ENCODE measurements at regions not wholly inside any gene's neighbourhood (a gene's known extent, or its start where the extent isn't known, plus 50 kb on each side); places are given as distances from the start of the nearest gene placed in this dataset.
"Not testable (repeated sequence)": the region's sequence is repeated elsewhere in the genome, so short reads cannot be mapped to it uniquely, and the experiment has no call there.

- H3K4me3 Mint-ChIP-seq (ENCODE audit: unreplicated experiment), result no peak overlapping the region
- peaks cover 10% of the 10 kb centered on the region for H3K4me1 Mint-ChIP-seq (ENCODE audit: unreplicated experiment)
- no peak for TF ChIP-seq CTCF (IDR thresholded peaks at IDR 0.05)
- no peak overlapping the region for H3K27ac Mint-ChIP-seq (ENCODE audit: unreplicated experiment)
- no peak for DNase-seq (ENCODE audit: extremely low spot score, unreplicated experiment)
- no peaks in the 10 kb centered on the region for H3K36me3 Mint-ChIP-seq (ENCODE audit: unreplicated experiment)
- peaks cover 26% of the 10 kb centered on the region for H3K9me3 Mint-ChIP-seq (ENCODE audit: unreplicated experiment)
- H3K27me3 Mint-ChIP-seq (ENCODE audit: unreplicated experiment), result no peaks in the 10 kb centered on the region
Measured at GRCh38 chrX:46173159-46173558, 372.1 kb downstream of the ZNF674 start.

- H3K27me3 Mint-ChIP-seq (ENCODE audit: unreplicated experiment); DNase-seq (ENCODE audit: extremely low spot score, unreplicated experiment); H3K27ac Mint-ChIP-seq (ENCODE audit: unreplicated experiment); H3K36me3 Mint-ChIP-seq (ENCODE audit: unreplicated experiment); H3K4me3 Mint-ChIP-seq (ENCODE audit: unreplicated experiment); H3K4me1 Mint-ChIP-seq (ENCODE audit: unreplicated experiment): not testable (repeated sequence)
- H3K9me3 Mint-ChIP-seq (ENCODE audit: unreplicated experiment), result peaks cover 30% of the 10 kb centered on the region
Measured at GRCh38 chrX:46171457-46171856, 373.8 kb downstream of the ZNF674 start.

- Mint-ChIP-seq H3K4me3 (ENCODE audit: unreplicated experiment) (no peak overlapping the region), H3K27me3 (ENCODE audit: unreplicated experiment) (no peaks in the 10 kb centered on the region), H3K9me3 (ENCODE audit: unreplicated experiment) (peaks cover 19% of the 10 kb centered on the region), H3K27ac (ENCODE audit: unreplicated experiment) (no peak overlapping the region), H3K4me1 (ENCODE audit: unreplicated experiment) (peaks cover 17% of the 10 kb centered on the region), H3K36me3 (ENCODE audit: unreplicated experiment) (no peaks in the 10 kb centered on the region)
- no peak for DNase-seq (ENCODE audit: extremely low spot score, unreplicated experiment)
- no peak for TF ChIP-seq CTCF (IDR thresholded peaks at IDR 0.05)
Measured at GRCh38 chrX:46169808-46170207, 375.4 kb downstream of the ZNF674 start.

GRCh38 chrX:46168254-46168653 is 377.0 kb downstream of the ZNF674 start:
- no peak overlapping the region for H3K27ac Mint-ChIP-seq (ENCODE audit: unreplicated experiment)
- peaks cover 18% of the 10 kb centered on the region for H3K4me1 Mint-ChIP-seq (ENCODE audit: unreplicated experiment)
- no peak for TF ChIP-seq CTCF (IDR thresholded peaks at IDR 0.05)
- H3K27me3 Mint-ChIP-seq (ENCODE audit: unreplicated experiment), result no peaks in the 10 kb centered on the region
- peaks cover 19% of the 10 kb centered on the region for H3K9me3 Mint-ChIP-seq (ENCODE audit: unreplicated experiment)
- H3K36me3 Mint-ChIP-seq (ENCODE audit: unreplicated experiment), result no peaks in the 10 kb centered on the region
- DNase-seq (ENCODE audit: extremely low spot score, unreplicated experiment), result no peak
- H3K4me3 Mint-ChIP-seq (ENCODE audit: unreplicated experiment), result no peak overlapping the region

- Mint-ChIP-seq H3K9me3 (ENCODE audit: unreplicated experiment) (peaks cover 13% of the 10 kb centered on the region), H3K36me3 (ENCODE audit: unreplicated experiment) (no peaks in the 10 kb centered on the region), H3K27ac (ENCODE audit: unreplicated experiment) (no peak overlapping the region), H3K4me1 (ENCODE audit: unreplicated experiment) (peaks cover 18% of the 10 kb centered on the region), H3K27me3 (ENCODE audit: unreplicated experiment) (no peaks in the 10 kb centered on the region), H3K4me3 (ENCODE audit: unreplicated experiment) (no peak overlapping the region)
- DNase-seq (ENCODE audit: extremely low spot score, unreplicated experiment), result no peak
- no peak for TF ChIP-seq CTCF (IDR thresholded peaks at IDR 0.05)
Measured at GRCh38 chrX:46165866-46166265, 379.4 kb downstream of the ZNF674 start.

GRCh38 chrX:46165411-46165810 is 379.8 kb downstream of the ZNF674 start:
- H3K27me3 Mint-ChIP-seq (ENCODE audit: unreplicated experiment), result no peaks in the 10 kb centered on the region
- H3K4me1 Mint-ChIP-seq (ENCODE audit: unreplicated experiment), result peaks cover 18% of the 10 kb centered on the region
- H3K36me3 Mint-ChIP-seq (ENCODE audit: unreplicated experiment), result no peaks in the 10 kb centered on the region
- H3K9me3 Mint-ChIP-seq (ENCODE audit: unreplicated experiment), result peaks cover 13% of the 10 kb centered on the region
- DNase-seq (ENCODE audit: extremely low spot score, unreplicated experiment), result no peak
- TF ChIP-seq CTCF (IDR thresholded peaks at IDR 0.05), result no peak
- H3K4me3 Mint-ChIP-seq (ENCODE audit: unreplicated experiment), result no peak overlapping the region
- no peak overlapping the region for H3K27ac Mint-ChIP-seq (ENCODE audit: unreplicated experiment)
